Peyer's patch (tissue), 4 donors: ENCODE measurements at regions not wholly inside any gene's neighbourhood (a gene's known extent, or its start where the extent isn't known, plus 50 kb on each side); places are given as distances from the start of the nearest gene placed in this dataset.

ENCODE experiments used
- CTCF ChIP-seq, 6 experiments: fragments of 450-650 bp in 4 of 6; fragments of 200-600 bp in 2 of 6; sonication (generic) in 1 of 6; IDR thresholded peaks; one replicate each; pipeline ENCODE4 v1.5.1; 2017 to 2019; ENCODE audit warnings: antibody characterized with exemption in 6 of 6, mild to moderate bottlenecking in 3 of 6, moderate library complexity in 1 of 6
- POLR2A ChIP-seq, 2 donors: fragments of 450-650 bp; IDR thresholded peaks; one replicate each; pipeline ENCODE4 v1.5.1; 2017; ENCODE audit warnings: antibody characterized with exemption in 2 of 2, mild to moderate bottlenecking in 2 of 2, moderate library complexity in 2 of 2

DNA sequence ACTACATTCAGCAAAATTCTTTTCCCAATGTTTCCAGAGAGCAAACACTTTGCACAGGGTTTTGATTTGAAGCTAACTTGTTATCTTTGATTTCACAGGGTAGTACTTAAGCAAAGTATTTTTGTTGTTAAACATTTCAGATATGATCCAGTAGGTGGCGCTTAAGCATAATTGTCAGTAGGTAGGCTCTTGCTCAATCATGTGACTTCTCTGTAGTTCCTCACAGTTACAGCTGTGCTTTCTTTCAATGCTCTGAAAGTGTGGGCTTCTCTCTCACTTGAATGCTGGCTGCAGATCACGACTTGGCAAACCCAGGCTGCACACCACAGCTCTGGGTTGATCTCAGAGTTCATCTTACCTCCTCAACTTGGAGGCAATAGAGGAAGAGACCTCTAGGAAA is 1016.5 kb downstream of the SH3BGRL start:
- TF ChIP-seq CTCF (IDR thresholded peaks at IDR 0.05) (peak in 2 of 6 experiments; percentile 26 to 40), POLR2A (IDR thresholded peaks at IDR 0.05) (no peak)
